ENCODE measurements at regions not wholly inside any gene's neighbourhood (a gene's known extent, or its start where the extent isn't known, plus 50 kb on each side); places are given as distances from the start of the nearest gene placed in this dataset.

DNA sequence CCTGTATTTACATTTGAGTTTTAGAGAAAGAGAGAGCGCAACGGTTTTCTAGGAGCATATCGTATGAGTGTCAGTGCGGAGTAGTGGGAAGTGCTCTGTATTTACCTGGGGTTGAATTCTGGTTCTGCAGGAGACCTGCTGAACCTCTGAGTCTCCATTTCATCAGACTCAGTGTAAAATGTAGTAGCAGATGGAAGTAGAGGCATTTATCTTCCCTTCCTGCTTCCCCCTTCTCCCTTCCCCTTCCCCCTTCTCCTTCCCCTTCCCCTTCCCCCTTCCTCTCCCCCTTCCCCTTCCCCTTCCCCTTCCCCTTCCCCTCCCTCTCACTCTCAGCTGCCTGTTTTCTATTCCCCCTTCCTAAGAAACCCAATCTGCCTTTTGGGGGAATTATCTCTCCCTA, 426.9 kb downstream of the NPIPA7 start:
- H3K4me3 Mint-ChIP-seq, result no peak overlapping the region
- H3K27ac Mint-ChIP-seq, result no peak overlapping the region
- TF ChIP-seq, protein P1, sequence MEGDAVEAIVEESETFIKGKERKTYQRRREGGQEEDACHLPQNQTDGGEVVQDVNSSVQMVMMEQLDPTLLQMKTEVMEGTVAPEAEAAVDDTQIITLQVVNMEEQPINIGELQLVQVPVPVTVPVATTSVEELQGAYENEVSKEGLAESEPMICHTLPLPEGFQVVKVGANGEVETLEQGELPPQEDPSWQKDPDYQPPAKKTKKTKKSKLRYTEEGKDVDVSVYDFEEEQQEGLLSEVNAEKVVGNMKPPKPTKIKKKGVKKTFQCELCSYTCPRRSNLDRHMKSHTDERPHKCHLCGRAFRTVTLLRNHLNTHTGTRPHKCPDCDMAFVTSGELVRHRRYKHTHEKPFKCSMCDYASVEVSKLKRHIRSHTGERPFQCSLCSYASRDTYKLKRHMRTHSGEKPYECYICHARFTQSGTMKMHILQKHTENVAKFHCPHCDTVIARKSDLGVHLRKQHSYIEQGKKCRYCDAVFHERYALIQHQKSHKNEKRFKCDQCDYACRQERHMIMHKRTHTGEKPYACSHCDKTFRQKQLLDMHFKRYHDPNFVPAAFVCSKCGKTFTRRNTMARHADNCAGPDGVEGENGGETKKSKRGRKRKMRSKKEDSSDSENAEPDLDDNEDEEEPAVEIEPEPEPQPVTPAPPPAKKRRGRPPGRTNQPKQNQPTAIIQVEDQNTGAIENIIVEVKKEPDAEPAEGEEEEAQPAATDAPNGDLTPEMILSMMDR (IDR thresholded peaks at IDR 0.05; ENCODE audit: unreplicated experiment in 3 of 3), result no peak
- peaks cover 14% of the 10 kb centered on the region for H3K27me3 Mint-ChIP-seq (ENCODE audit: low read depth)
- H3K9me3 Mint-ChIP-seq, result no peaks in the 10 kb centered on the region
- H3K4me1 Mint-ChIP-seq, result no peaks in the 10 kb centered on the region
- H3K36me3 Mint-ChIP-seq (ENCODE audit: low read depth), result no peaks in the 10 kb centered on the region

DNA sequence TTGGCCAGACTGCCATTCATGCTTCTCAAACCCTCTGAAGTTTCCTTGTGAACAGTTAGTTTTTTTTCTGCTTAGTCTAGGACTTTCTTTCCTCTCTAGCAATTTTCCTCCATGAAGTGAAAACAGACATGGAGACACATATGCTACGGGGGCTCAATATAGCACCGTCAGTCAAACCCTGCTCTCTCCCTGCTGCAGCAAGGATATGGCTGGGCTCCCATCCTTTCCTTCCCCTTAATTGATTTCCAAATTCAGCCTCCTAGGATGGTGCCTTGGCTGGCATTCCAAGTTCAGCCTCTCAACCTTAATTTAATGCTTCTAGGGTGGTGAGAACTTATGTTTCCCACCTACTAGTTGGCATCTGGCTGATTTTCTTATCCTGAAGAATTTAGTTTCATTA, 436.7 kb downstream of the NPIPA7 start:
- no peaks in the 10 kb centered on the region for H3K4me1 Mint-ChIP-seq
- peaks cover 28% of the 10 kb centered on the region for H3K27me3 Mint-ChIP-seq (ENCODE audit: low read depth)
- no peak overlapping the region for H3K27ac Mint-ChIP-seq
- H3K36me3 Mint-ChIP-seq (ENCODE audit: low read depth), result no peaks in the 10 kb centered on the region
- no peak overlapping the region for H3K4me3 Mint-ChIP-seq
- H3K9me3 Mint-ChIP-seq, result peaks cover 5% of the 10 kb centered on the region
- TF ChIP-seq, protein P1 (IDR thresholded peaks at IDR 0.05; ENCODE audit: unreplicated experiment in 3 of 3), result no peak

DNA sequence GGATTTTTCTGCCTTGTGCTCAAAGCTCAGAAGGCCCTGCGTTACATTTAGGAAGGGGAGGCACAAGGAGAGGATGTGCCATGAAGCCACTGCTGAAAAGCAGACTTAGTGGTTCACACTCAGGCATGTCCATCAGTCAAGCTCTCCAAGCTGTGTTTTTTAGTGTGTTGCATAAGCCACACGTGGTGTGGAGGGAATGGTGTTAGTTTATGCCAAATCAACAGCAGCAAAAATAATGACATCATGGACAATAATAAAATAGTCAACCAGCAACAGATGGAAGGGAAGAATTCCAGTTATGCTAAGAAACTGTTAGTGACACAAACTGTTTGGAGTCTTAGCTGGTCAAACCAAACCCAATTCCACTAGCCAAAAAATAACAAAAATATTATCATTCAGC, 438.3 kb downstream of the NPIPA7 start:
- no peak overlapping the region for H3K4me3 Mint-ChIP-seq
- H3K9me3 Mint-ChIP-seq, result peaks cover 8% of the 10 kb centered on the region
- H3K27me3 Mint-ChIP-seq (ENCODE audit: low read depth), result peaks cover 21% of the 10 kb centered on the region
- TF ChIP-seq, protein P1 (IDR thresholded peaks at IDR 0.05; ENCODE audit: unreplicated experiment in 3 of 3), result no peak
- H3K36me3 Mint-ChIP-seq (ENCODE audit: low read depth), result no peaks in the 10 kb centered on the region
- no peaks in the 10 kb centered on the region for H3K4me1 Mint-ChIP-seq
- H3K27ac Mint-ChIP-seq, result no peak overlapping the region

DNA sequence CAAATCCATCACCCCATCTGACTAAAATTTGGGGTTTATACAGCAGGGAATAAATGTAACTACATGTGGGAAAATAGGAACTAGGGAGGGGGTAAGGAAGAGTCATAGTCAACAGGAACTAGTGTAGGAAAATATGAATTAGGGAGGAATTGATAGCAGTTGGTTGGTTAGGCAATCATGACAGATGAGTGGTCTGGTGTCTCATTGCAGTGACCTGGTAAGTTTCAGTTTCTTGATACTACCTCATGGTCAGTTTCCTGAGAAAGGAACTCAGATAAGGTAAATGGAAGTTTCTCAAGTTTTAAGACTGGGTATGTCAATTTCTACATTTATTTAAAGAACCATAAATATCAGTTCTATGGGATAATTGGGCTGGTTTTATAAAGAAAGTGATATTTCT, 442.3 kb downstream of the NPIPA7 start:
- Mint-ChIP-seq H3K4me1 (no peaks in the 10 kb centered on the region), H3K4me3 (no peak overlapping the region), H3K9me3 (peaks cover 11% of the 10 kb centered on the region), H3K36me3 (ENCODE audit: low read depth) (no peaks in the 10 kb centered on the region), H3K27ac (no peak overlapping the region), H3K27me3 (ENCODE audit: low read depth) (peaks cover 7% of the 10 kb centered on the region)
- TF ChIP-seq, protein P1 (IDR thresholded peaks at IDR 0.05; ENCODE audit: unreplicated experiment in 3 of 3), result no peak

DNA sequence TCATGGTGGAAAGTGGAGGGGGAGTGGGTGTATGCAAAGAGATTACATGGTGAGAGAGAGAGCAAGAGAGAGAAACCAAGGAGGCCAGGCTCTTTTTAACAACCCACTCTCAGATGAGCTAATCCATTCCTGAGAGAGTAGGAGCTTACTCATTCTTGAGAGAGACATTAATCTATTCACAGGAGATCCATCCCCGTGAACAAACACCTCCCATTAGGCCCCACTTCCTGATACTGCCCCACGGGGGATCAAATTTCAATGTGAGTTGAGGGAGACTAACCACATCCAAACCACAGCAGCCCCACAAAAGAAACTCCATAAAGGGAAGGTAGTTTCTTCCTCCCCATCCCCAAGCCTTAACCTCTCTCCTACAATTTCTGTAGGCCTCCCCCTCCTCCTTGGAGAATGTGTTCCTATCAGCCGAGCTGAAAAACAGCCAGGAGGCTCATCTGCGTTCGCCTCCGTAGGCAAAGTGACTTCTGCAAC, 450.0 kb downstream of the NPIPA7 start:
- H3K4me3 Mint-ChIP-seq, result no peak overlapping the region
- peak overlapping the region in 1 of 3 experiments; percentile 16 for H3K27ac Mint-ChIP-seq
- no peaks in the 10 kb centered on the region for H3K36me3 Mint-ChIP-seq (ENCODE audit: low read depth)
- TF ChIP-seq, protein P1 (IDR thresholded peaks at IDR 0.05; ENCODE audit: unreplicated experiment in 3 of 3), result no peak
- peaks cover 3% of the 10 kb centered on the region for H3K9me3 Mint-ChIP-seq
- no peaks in the 10 kb centered on the region for H3K27me3 Mint-ChIP-seq (ENCODE audit: low read depth)
- no peaks in the 10 kb centered on the region for H3K4me1 Mint-ChIP-seq

DNA sequence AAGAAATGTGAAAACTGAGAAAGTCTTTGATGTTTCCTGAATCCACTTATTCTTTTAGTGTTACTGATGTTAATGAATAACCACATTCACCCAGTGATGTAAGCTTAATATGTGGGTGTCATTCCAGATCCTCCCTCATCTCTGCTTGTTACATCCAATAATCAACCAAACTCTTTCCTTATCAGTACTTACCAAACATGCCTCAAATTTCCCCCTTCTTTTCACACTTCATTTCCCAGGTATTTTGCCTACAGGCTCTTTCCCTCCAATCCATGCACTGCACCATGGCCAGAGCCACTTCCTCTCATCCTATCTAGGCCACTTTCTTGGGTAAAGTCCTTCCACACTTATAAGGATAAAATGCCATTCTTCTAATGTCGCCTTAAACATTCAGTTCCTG, 451.5 kb downstream of the NPIPA7 start:
- Mint-ChIP-seq H3K4me1 (no peaks in the 10 kb centered on the region), H3K27me3 (ENCODE audit: low read depth) (no peaks in the 10 kb centered on the region), H3K36me3 (ENCODE audit: low read depth) (no peaks in the 10 kb centered on the region), H3K4me3 (no peak overlapping the region), H3K9me3 (peaks cover 3% of the 10 kb centered on the region), H3K27ac (peak overlapping the region in 1 of 3 experiments; percentile 26)
- TF ChIP-seq, protein P1 (IDR thresholded peaks at IDR 0.05; ENCODE audit: unreplicated experiment in 3 of 3), result no peak
